Activated B cell treated with CpG ODN at 0.5 μM for 24 hours (primary cell): ENCODE measurements at regions not wholly inside any gene's neighbourhood (a gene's known extent, or its start where the extent isn't known, plus 50 kb on each side); places are given as distances from the start of the nearest gene placed in this dataset.
"Not testable (repeated sequence)": the region's sequence is repeated elsewhere in the genome, so short reads cannot be mapped to it uniquely, and the experiment has no call there.

Experiments used
- ATAC-seq: fragments of 200-7000 bp; cut with Tn5 transposase; one replicate; pipeline ENCODE4 v1.10.0; 2021; ENCODE audit warnings: low read depth, mild to moderate bottlenecking, moderate library complexity
- CTCF ChIA-PET: fragments of 350-600 bp; sonication (Branson Sonifier 250); formaldehyde crosslinking; loops from one replicate; lab custom pipeline; 2021; ENCODE audit warnings: antibody characterized with exemption; lab: Charles Lee
- POLR2A ChIA-PET: fragments of 350-600 bp; sonication (Branson Sonifier 250); formaldehyde crosslinking; loops from one replicate; lab custom pipeline; 2021; ENCODE audit warnings: antibody characterized with exemption; lab: Charles Lee
- DNase-seq: peaks from one replicate; pipeline ENCODE4 v3.0.0; 2022
- H3K27ac Mint-ChIP-seq: one replicate; pipeline ENCODE4 v1.8.0; 2020; ENCODE audit warnings: mixed read lengths
- H3K27me3 Mint-ChIP-seq: one replicate; pipeline ENCODE4 v1.8.0; 2021; ENCODE audit warnings: mixed read lengths
- H3K36me3 Mint-ChIP-seq: one replicate; pipeline ENCODE4 v1.8.0; 2021; ENCODE audit warnings: low read depth, mixed read lengths
- H3K4me1 Mint-ChIP-seq: one replicate; pipeline ENCODE4 v1.8.0; 2021; ENCODE audit warnings: mixed read lengths
- H3K4me3 Mint-ChIP-seq: one replicate; pipeline ENCODE4 v1.8.0; 2020; ENCODE audit warnings: mild to moderate bottlenecking, mixed read lengths
- H3K9me3 Mint-ChIP-seq: one replicate; pipeline ENCODE4 v1.8.0; 2020; ENCODE audit warnings: mixed read lengths
- CTCF ChIP-seq: fragments of 200-600 bp; IDR thresholded peaks from one replicate; pipeline ENCODE4 v1.8.0; 2022; ENCODE audit warnings: antibody characterized with exemption, mild to moderate bottlenecking
- intact Hi-C: fragments of 100-400 bp; cut with micrococcal nuclease; formaldehyde crosslinking; loops from one replicate; pipeline ENCODE4 v1.15.1; 2024

GRCh38 chr4:119437515-119437914 is 115.6 kb upstream of the FABP2 start:
- H3K36me3 Mint-ChIP-seq, POLR2A ChIA-PET, H3K4me1 Mint-ChIP-seq, ATAC-seq, DNase-seq, H3K9me3 Mint-ChIP-seq, intact Hi-C loops, H3K4me3 Mint-ChIP-seq, H3K27me3 Mint-ChIP-seq, CTCF ChIA-PET, H3K27ac Mint-ChIP-seq: not testable (repeated sequence)

GRCh38 chr4:119408561-119409224 is 86.8 kb upstream of the FABP2 start:
- H3K27ac Mint-ChIP-seq, DNase-seq, H3K36me3 Mint-ChIP-seq, H3K4me1 Mint-ChIP-seq, H3K27me3 Mint-ChIP-seq, CTCF ChIA-PET, intact Hi-C loops, H3K4me3 Mint-ChIP-seq, ATAC-seq, H3K9me3 Mint-ChIP-seq, POLR2A ChIA-PET: not testable (repeated sequence)

DNA sequence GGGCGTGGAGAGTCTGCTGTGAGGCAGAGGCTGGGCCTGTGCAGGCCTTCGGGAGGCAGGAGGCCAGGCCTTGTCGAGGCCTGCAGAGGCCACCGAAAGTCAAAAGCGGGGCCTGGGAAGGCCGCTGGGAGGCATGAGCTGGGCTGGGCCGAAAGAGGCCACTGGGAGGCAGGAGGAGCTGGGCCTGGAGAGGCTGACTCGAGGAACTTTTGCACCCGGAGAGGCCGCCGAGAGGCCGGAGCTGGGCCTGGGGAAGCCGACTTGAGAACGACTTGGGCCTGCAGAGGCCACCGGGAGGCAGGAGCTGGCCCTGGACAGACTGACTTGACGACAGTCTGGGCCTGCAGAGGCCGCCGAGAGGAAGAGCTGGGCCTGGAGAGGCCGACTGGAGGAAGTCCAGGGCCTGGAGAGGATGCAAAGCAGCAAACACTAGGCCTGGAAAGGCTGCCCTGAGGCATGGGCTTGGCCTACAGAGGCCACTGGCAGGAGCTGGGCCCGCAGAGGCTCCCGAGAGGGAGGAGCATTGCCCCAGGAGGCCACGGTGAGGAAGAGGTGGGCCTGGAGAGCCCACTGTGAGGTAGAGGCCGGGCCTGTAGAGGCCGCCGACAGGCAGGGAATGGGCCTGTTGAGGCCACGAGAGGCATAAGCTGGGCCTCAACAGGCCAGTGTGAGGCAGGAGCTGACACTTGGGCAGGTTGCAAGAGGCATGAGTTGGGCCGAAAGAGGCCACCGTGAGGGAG is 85.0 kb upstream of the FABP2 start:
- H3K27ac Mint-ChIP-seq, DNase-seq, H3K36me3 Mint-ChIP-seq, H3K4me1 Mint-ChIP-seq, CTCF ChIA-PET, intact Hi-C loops, ATAC-seq, POLR2A ChIA-PET, H3K27me3 Mint-ChIP-seq, H3K4me3 Mint-ChIP-seq, H3K9me3 Mint-ChIP-seq: not testable (repeated sequence)

- DNase-seq, intact Hi-C loops, H3K4me1 Mint-ChIP-seq, CTCF ChIA-PET, H3K36me3 Mint-ChIP-seq, H3K4me3 Mint-ChIP-seq, POLR2A ChIA-PET, H3K9me3 Mint-ChIP-seq, H3K27me3 Mint-ChIP-seq, H3K27ac Mint-ChIP-seq, ATAC-seq: not testable (repeated sequence)
Measured at GRCh38 chr4:119406041-119406440, 84.1 kb upstream of the FABP2 start.

GRCh38 chr4:119402322-119403308 is 80.7 kb upstream of the FABP2 start:
- H3K36me3 Mint-ChIP-seq, intact Hi-C loops, CTCF ChIA-PET, H3K27me3 Mint-ChIP-seq, H3K27ac Mint-ChIP-seq, POLR2A ChIA-PET, H3K4me1 Mint-ChIP-seq, H3K9me3 Mint-ChIP-seq, ATAC-seq, DNase-seq, H3K4me3 Mint-ChIP-seq: not testable (repeated sequence)

DNA sequence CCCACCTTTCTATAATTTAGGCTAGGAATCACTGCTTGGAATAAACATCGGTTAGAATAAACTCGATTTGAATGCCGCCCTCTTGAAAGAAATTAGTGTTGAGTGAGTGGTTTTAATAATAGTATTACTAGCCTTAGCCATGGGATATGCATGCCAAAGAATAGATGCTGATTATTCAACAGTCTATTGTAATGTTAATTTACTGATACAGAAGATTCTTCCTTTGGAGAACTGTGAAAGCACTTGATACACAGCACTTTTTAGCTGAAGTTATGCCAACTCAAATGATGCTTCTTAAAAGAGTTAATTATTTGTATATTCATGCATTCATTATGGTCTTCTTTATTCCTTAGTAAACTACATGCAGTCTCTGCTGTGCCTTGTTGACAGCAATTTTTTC is 73.8 kb upstream of the FABP2 start:
- H3K4me3 Mint-ChIP-seq, intact Hi-C loops, CTCF ChIA-PET, DNase-seq, H3K27me3 Mint-ChIP-seq, H3K36me3 Mint-ChIP-seq, ATAC-seq, POLR2A ChIA-PET, H3K4me1 Mint-ChIP-seq, H3K9me3 Mint-ChIP-seq, H3K27ac Mint-ChIP-seq: not testable (repeated sequence)

GRCh38 chr4:119394826-119395225 is 72.9 kb upstream of the FABP2 start:
- ChIA-PET CTCF (no interaction called here), POLR2A (no interaction called here)
- DNase-seq = no peak
- Mint-ChIP-seq H3K27ac (no peak overlapping the region), H3K27me3 (no peaks in the 10 kb centered on the region), H3K4me1 (no peaks in the 10 kb centered on the region), H3K9me3 (no peaks in the 10 kb centered on the region), H3K4me3 (no peak overlapping the region), H3K36me3 (no peaks in the 10 kb centered on the region)
- ATAC-seq = no peak
- no peak for TF ChIP-seq CTCF
- intact Hi-C loops = no loop called here

DNA sequence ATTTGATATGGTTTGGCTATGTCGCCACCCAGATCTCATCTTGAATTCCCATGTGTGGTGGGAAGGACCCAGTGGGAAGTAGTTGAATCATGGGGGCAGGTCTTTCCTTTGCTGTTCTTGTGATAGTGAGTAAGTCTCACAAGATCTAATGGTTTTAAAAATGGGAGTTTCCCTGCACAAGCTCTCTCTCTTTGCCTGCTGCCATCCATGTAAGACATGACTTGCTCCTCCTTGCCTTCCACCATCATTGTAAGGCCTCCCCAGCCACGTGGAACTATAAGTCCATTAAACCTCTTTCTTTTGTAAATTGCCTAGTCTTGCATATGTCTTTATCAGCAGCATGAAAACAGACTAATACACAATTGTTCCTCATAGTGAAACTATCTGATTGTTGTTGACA is 66.9 kb upstream of the FABP2 start:
- H3K36me3 Mint-ChIP-seq, H3K27me3 Mint-ChIP-seq, H3K9me3 Mint-ChIP-seq, H3K4me1 Mint-ChIP-seq, H3K27ac Mint-ChIP-seq, DNase-seq, ATAC-seq, CTCF ChIA-PET, H3K4me3 Mint-ChIP-seq, POLR2A ChIA-PET, intact Hi-C loops: not testable (repeated sequence)

DNA sequence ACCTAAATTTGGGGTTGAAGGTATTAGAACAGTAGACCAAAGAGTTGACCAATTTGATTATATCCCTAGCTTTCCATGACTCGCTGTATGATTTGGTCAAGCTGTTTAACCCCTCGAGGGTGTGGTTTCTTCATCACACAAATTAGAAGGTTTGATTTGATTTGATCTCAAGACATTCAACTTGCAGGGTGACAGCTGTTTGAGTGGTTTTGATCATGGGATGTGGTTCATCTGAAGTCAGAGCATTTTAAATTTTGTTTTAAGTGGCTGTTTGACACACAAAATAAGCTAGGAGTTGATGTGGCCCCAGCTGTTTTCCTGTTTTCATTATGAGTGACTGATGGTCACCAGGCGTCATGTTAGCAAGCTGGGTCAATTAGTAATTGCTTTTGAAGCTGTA is 52.7 kb upstream of the FABP2 start:
- ATAC-seq, H3K36me3 Mint-ChIP-seq, POLR2A ChIA-PET, CTCF ChIA-PET, H3K27ac Mint-ChIP-seq, H3K9me3 Mint-ChIP-seq, H3K27me3 Mint-ChIP-seq, DNase-seq, H3K4me3 Mint-ChIP-seq: not testable (repeated sequence)
- H3K4me1 Mint-ChIP-seq = peaks cover 16% of the 10 kb centered on the region
- intact Hi-C loops = loop anchor here (5.0 kb wide), 1 partner anchor 72 kb away; a partner anchor contains a TSS

DNA sequence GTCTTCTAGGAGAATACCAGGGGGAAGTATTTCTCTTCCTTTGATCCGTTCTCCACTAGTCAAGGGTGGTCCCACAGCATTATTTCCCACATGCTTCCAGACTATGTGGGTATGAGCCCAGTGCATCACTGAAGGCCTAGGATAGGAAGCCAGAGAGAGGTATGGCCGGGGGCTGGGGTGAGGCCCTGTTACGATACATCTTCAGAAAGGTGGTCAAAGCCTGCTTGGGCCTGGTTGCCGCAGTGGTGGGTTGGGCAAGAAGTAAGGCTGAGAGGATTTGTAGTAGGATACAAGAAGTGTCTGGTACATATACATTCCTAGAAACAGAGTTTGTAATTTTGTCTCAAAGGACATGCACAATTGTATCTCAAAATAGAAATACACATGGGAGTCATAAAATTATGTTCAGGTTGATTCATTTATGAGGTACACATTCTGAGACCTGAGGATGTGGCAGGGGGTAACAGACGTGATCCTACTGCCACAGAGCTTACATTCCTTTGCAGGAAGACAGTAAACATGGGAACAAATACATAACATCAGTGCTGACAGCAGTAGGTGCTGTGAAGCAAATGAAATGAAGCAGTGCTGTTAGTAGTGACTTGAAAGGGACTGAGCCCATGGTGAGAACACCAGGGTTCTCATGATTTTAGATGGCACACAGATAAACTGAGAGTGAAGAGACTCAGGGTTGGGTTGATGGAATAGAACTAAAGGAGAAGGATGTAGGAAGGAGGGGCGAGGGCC is 50.6 kb upstream of the FABP2 start:
- H3K27ac Mint-ChIP-seq, H3K9me3 Mint-ChIP-seq, H3K4me3 Mint-ChIP-seq, CTCF ChIA-PET, DNase-seq, H3K36me3 Mint-ChIP-seq, H3K27me3 Mint-ChIP-seq, POLR2A ChIA-PET, ATAC-seq: not testable (repeated sequence)
- peaks cover 19% of the 10 kb centered on the region for H3K4me1 Mint-ChIP-seq
- intact Hi-C loops = loop anchor here (5.0 kb wide), 1 partner anchor 70 kb away; a partner anchor contains a TSS
